Fibroblast of peridontal ligament (primary cell): ENCODE measurements at regions not wholly inside any gene's neighbourhood (a gene's known extent, or its start where the extent isn't known, plus 50 kb on each side); places are given as distances from the start of the nearest gene placed in this dataset.

Source experiments
- DNase-seq: peaks from one replicate; pipeline ENCODE4 v3.0.0-alpha.2; 2010; ENCODE audit errors: extremely low read depth

DNA sequence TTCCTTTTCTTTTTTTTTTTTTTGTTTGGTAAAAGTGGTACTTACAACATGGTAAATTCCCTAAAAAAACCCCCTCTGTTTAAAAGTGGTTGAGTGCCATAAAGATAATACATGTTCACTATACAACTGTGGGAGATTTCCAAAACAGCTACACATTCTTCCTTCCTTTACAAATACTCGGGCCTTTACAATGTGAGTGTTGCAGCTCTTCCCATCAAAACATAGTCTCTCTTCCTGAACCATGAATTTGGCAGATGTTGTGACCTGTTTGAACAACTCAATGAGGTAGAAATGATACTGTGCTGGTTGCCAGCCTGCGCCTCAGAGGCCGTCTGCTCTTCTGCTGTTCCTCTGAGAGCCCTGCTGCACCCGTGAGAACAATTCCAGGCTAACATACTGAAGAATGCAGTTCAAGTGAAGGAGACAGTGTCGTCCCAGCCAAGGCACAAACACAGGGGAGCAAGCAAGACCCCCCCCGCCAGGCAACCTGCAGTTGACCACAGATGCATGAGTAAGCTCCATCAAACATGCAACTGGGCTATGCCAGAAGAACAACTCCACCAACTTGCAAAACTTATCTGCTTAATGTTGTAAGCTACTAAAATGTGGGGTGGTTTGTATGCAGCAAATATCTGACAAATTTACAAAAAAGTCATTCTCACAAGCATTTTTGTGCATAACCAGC, 645.0 kb downstream of the PCDH7 start:
- DNase-seq, result no peak

DNA sequence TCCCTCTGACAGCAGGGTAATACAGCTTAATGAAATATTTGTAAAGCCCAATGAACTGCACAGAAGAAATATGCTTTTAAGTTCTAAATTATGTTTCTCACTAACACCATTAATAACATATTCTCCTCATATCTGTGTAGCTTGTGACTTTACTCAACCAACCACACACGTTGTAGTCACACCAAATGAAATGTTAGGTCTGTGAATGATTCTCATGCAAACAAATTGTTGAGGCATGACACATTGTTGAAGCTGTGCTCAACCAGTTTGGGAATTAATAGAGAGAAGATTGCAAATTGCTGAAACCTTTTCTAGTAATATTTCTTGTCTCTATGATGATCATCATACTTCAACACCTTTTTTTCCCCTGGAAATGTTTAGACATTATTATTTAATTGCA, 645.9 kb downstream of the PCDH7 start:
- DNase-seq, result no peak

DNA sequence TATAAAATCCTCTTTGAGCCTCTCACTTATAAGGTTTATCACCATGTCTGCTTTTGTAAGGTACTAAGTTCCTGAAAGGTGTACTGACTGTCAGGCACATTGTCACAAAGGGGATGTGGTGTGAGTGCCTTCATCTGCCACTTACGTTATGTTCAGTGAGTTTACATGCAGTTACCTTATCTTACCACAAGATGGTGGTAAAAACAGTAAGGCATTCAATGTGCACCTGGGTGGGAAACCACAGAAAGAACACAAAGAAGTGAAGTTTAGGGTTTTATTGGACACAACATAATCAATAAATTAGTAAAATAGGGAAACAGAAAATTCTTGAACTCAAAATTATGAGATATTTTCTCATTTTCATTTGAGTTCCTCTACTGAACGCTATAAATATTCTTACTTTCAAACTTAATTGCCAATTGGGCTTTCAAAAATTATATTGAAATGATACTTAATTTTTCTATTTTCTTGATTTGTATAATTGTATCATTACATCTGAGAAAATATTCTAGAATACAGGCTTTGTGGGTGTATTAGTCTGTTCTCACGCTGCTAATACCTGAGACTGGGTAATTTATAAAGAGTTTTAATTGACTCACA, 650.8 kb downstream of the PCDH7 start:
- peak; percentile 14 for DNase-seq

DNA sequence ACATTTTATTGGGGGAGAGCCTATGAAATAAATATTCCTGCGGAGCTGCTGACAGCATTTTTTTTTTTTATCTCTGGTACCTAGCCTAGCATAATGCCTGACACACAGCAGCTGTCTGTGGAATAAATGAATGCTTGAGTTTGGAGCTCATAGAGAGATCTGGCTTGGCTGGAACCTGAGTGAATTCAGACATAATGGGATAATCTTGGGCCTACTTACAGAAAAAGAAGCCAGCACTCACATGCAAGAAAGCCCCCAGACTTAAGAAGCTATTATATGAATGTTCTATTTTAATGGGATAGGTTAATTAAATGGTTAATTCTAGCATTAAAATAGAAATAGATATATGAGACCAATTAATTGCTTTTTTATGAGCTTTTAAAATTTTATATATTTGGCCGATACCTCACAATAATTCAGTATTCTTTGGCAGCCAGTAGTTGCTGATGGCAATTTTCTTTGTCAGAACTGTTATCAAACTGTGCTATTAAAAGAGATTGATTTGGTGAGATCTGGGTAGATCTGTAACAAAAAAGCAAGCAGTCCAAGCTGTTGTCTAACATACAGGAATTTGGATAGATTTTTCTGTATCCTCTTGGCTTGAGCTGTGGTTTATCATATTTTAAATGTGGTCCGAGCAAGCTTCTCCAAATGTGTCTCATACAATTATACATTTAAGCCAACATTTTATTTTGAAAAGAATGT, 654.2 kb downstream of the PCDH7 start:
- no peak for DNase-seq

DNA sequence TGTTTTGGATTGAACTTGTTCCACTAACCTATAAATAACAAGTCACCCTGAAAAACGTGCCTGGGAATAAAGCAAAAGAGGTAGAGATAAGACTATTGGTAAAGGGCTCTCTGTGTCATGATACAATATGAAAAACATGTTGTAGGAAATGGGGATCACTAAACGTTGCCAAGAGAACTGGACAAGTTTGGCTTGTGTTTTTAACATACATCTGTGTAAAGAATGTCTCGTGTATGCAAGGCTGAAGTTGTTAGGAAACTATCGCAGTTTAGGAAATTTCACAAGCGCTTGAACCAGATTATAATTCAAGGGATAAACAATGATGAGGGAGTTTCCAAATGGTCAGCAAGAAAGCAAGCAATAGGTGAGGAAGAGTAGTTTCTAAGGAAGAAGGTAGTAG, 655.8 kb downstream of the PCDH7 start:
- no peak for DNase-seq

DNA sequence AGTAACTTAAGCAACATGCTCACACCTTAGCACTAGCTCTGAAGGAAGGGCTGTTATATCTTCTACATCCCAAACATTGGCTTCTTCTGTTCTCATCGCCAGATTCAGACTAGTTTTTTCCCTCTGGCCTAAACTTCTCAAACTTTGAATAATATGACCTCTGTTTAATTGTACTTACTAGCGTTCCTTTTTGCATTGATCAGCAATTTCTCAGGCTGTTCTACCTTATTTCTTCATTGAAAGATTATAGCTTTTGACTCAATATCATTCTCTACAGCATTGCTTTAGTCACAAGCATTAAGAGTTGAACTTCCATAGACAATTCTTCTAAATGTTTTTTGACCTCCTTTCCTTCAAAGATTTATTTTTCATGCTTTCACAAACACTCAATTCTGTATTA, 659.2 kb downstream of the PCDH7 start:
- no peak for DNase-seq

DNA sequence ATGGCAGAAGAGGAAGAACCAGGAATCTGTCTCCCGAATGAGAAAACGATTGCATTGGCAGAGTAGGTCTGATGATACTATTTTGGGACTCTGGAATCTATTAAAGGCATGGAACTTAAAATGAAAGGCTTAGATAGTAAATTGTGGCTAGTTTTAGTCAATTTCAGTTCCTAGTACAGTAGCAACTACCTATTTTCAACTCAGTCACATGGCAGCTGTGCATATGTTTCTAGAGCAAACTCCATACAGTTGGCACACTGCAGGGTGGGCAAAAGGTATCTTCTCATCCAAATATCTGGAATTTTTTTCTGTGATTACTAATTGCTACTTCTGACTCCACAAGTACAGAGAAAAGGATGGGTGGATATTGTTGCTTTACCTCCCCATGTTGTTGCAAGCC, 663.6 kb downstream of the PCDH7 start:
- DNase-seq, result no peak

DNA sequence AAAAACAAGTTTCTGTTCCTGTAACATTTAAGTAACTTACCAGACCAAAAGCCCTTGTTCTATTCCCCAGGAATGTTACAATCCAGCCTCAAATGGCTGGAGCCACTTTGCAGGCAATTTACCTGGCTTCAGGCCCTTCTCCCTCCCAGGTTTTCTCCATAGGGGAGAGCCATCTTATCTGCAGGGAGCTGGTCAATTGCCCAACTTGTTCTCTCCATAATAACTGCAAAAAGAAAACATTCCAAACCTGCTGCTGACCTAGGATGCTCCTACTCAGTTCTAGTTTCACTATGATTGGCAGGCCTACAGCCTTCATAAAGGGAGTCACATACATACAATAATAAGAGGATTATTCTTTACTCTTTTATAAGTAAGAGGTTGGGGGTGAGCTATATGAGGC, 670.7 kb downstream of the PCDH7 start:
- no peak for DNase-seq

DNA sequence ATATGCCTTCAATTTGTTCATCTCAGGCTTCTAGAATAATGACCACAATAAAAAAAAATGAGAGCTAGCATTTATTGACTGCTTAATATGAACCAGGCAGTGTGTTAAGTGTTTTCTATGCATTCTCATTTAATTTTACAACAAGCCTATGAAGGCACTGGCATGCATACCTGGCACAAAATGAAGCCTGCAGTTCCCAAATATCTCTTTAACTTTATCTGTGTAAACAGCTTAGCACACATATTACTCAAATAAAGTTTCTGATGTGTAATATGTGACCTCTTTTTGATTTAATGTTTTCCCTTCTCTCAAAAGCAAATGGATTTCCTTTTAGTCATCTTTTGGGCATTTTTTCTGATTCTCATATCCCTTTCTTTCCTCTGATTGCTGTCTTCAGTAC, 671.8 kb downstream of the PCDH7 start:
- DNase-seq, result no peak

DNA sequence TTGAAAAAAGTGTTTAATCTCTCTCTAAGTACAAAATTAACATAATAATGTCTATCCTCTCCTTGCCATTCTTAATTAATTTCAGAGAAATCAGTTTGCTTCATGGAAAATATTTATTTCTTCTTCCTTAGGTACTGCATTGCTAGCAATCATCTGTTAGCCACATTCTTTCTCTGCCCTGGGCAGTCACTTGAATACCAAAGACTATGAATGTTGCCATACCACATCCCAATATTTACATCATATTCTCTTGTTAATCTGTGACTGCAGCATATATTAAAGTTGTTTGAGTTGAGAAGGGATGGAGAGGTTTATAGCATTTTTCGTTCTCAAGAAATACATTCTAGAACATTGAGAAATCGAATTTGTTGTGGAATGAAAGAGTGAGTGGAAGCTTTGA, 672.8 kb downstream of the PCDH7 start:
- DNase-seq, result no peak

DNA sequence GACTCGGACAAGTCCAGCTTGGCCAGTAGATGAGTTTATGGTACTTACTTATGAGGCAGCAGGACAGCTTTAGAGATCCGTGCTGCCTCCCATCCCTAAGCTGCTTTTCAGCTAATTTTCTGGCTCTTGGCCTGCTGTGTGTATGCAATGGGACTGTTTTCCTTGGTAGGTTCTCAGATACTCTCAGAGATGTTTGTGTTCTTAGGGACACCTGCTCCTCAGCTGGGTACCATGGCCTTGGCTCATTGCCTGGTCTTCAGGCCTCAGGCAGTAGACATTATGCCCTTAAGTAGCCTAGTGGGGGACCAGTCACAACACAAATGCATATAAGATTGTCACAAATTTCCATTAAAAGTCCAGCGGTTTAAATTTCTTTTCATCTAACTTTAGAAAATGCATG, 688.0 kb downstream of the PCDH7 start:
- no peak for DNase-seq

DNA sequence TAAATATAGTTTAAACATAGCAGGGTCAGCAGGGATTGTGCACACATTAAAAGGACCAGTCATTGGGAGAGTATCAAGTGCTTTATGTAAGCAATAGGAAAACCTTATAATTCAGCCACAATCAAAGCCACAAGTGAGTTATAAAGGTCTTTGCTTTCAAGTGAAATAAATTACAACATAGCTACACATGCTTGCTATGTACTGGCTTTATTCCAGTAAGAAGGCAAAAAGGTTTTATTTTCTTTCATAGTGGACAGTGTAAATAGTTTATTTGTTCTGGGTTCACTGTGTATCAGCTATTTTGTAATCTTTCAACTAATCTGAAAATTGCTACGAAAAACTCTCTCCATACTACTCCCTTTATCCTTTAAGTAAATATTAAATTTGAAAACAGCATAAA, 691.4 kb downstream of the PCDH7 start:
- no peak for DNase-seq

DNA sequence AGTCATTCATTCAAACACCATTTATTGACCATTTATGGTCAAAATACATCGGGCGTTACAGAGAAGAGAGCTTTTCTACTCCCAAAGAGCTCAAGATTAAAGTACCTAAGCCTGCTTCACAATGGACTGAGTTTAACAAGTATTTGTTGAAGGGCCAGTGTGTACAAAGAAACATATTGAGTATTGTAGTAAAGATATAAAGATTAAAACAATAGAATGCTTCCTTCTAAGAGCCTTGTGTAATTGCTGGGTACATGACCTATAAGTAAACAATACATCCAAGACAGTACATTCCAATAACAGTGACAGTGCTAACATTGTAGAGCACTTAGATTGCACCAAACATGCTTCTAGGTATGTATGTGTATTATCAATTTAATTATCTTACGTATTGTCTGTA, 695.5 kb downstream of the PCDH7 start:
- DNase-seq, result no peak

DNA sequence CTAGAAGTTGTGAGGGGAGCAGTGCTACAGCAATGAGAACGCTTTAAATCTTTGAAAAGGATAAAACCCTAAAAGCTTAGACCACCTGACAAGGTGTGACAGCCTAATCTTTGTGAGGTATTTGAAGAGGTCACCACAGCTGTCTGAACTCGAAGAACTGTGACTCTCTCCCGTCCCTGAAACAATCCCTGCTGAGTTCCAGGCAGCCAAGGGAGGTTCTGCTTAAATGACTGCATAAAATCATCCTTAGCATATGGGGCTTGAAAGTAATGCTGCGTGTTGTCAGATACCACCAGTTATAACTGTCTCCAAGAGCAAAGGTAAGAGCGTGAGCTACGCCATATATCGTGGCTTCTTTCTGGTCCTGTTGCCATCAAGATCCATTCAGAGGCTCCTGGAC, 696.3 kb downstream of the PCDH7 start:
- no peak for DNase-seq

DNA sequence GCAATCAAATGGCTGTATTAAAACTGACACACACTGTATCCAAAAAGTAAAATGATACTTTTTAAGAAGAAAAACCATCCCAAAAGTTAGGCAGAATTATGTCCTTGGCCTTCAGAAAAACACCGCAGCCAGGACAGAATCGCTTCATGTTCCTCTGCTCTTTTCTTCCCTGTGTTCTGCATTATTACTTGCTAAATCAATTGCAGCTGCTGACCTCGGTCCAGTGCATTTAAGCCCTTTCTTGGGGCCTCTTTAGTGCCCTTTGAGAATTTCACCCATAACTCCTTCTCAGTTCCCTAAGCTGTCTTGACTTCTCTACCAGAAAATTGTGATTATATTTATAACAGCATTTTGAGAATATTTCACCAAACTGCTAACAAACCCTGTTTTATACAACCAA, 696.9 kb downstream of the PCDH7 start:
- DNase-seq, result no peak

DNA sequence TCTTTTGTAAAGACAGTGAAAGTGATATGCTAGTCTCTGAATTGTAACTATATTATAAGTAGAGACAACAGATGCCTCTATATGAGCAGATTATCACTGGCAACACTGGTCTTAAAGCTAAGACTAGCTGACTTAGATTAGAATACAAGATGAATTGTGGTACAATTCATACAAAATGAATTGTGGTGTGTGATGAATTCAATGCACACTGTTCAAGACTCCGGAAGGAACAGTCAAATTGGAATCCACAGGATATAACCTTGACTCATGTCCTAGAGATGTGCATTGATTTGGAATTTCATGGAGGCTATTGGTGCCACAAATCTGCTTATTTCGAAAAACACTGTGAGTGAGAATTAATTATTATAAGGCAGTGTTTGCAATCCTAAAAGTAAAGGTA, 701.8 kb downstream of the PCDH7 start:
- no peak for DNase-seq

DNA sequence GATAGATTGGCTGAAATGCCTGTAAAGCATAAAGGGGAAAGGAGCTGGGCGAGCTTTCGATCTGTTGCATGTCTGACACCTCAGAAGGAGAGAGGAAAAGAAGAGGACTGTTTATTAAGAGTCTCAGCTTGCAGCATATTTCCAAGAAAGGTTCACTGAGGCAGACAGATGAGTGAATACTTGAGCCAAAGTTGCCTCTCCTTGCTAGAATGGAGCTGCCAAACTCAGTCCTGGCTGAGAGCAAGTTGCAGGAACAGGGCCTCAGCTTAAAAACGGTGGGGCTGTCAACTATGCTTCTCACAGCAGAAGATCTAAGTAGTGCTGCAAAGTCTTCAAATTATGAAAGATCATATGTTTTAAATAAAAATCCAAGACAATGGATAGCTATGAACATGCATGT, 707.5 kb downstream of the PCDH7 start:
- no peak for DNase-seq

DNA sequence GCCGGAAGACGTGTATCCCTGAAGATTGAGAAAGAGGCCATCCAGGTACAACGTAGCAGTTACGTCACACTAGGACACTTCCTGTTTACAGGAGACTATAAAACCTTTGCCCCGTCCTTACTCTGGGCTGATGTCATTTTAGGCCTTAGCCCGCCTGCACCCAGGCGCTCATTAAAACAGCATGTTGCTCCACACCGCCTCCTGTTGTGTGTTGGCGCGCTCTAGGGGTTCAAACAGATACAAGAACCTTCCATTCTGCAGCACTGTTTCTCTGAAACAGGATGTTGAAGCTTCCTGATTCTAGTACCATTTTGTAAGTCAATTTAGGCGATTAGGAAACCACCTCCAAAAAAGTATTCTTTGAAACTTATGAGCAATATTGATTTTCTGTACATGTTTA, 722.1 kb downstream of the PCDH7 start:
- no peak for DNase-seq

DNA sequence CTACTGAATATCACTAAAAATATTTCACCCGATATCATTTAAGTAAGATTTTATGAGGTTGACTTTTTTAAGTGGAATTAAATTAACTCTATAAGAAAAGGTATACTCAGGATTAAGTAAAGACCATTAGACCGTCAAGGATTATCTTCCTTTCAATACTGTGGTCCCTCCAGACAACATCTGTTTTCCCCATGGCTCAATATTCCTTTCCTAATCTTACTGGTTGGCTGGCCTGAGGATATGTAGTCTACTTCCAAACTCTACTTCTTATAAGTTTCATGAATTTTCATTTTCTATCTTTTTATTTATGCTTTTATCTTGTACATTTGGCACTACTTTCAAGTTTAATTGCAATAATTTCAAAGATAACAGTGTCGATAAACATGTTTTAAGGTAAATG, 725.4 kb downstream of the PCDH7 start:
- DNase-seq, result no peak

DNA sequence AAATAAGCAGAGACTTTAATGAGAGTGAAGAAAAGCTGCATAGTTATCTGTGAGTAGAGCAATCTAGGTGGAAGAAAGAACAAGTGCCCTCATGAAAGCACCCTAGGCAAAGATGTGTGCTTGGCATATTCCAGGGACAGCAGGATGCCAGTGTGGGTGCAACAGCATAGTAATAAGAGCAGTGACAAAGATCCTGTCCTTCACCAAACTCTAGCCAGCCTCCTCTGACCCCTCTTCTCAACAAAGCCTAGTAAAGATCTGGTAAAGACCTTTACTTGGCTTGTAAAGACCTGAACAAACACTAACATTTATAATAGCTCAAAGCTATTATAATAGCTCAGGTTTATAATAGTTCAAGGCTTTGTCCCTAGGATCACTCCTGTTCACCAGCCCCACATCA, 735.4 kb downstream of the PCDH7 start:
- no peak for DNase-seq

DNA sequence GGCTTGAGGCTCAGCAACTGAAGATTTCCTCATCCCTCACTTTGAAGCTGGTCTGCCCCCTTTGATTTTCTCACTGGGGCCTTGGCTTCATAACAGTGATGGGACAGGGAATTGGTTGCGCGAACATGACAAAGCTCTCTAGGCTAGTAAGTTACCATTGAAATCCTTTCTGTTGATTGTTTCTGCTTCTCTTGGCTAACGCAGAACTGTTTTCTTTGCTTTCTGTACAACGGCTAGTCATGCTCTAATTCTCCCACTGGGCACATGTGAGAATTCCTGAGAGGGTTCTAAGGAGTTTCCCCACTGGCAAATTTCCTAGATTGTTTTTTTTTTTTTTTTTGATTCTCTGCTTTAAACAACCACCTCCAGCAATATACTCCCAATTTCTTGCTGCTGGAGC, 738.6 kb downstream of the PCDH7 start:
- peak; percentile 4 for DNase-seq

DNA sequence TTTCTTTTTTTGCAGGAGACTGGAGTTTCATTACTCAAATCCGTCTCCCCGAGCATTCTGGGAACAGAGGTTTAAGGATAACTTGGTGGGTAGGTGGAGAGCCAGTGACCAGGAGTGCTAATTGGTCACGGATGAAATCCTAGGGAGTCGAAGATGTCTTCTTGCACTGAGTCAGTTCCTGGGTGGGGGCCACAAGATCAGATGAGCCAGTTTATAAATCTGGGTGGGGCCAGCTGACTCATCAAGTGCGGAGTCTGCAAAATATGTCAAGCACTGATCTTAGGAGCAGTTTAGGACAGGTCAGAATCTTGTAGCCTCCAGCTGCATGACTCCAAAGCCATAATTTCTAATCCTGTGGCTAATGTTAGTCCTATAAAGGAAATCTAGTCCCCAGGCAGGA, 741.3 kb downstream of the PCDH7 start:
- DNase-seq, result no peak

DNA sequence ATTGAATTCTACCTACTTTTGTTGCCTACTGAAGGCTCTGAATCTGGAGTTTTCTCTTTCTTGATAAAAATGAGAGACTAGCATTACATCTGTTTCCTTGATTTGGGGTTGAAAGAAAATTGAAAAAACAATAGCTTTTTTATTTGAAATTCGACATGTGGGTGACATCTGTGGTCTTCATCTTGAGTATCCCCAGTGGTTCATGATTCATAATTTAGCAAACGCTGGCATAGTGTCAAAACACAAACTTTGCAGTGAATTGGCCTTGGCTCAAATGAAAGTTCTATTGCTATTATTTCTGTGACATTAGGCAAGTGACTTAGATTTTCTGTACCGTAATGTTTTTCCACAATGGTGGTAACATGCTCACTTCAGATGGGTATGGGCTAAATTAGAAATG, 747.6 kb downstream of the PCDH7 start:
- DNase-seq, result no peak

DNA sequence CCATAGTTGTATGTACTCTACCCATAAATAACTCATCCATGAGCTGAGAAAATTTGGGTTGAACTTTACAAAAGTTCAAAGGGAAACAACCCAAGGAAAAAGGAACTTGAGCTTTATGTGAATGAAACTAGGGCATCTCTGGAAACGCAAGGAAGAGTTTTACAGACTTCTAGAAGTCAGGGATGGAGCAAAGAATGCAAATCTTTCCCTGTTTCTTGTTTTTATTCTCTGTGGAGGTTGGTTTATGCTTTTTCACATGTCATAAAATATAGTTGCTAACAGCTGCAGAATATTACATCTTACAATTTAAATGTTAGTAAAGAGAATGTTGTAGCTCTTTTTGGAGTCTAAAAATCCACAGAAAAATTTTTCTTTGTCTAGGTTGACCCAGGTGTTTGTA, 754.1 kb downstream of the PCDH7 start:
- DNase-seq, result no peak
